ENCODE measurements at regions not wholly inside any gene's neighbourhood (a gene's known extent, or its start where the extent isn't known, plus 50 kb on each side); places are given as distances from the start of the nearest gene placed in this dataset.

DNA sequence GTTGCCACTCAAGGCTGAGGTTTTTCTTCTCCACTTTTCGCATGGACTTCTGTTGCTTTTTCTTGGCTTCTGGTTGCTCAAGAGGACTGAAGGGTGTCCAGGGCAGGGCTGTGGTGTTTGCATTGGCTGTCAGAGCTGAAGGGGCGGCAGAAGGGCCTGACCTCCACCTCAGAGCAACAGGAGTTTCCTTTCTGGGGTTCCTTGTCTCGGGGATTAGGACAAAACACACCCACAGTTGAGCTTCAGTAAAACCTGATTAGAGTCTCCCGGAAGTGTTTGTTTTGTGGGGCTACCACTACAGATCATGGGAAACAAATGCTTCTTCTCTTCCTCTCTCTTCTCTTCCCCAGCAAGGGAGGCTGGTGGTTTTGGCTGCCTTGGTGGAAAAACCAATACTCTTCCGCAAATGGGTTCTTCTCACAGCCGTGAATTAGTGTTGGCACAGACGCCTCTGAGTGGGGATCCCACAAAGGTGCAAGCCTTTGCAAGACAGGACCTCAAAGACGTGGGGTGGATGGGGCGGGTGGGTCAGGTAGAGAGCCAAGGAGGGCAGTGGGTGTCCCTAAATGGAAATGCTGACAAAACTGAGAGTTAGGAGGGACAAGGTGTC is 317.7 kb upstream of the TBX3 start:
- CTCF ChIA-PET, result no interaction called here
- Histone ChIP-seq H3K9me3 (ENCODE audit: control insufficient read depth in 1 of 2, insufficient read depth in 1 of 2, low read depth in 1 of 2, low read length in 2 of 2) (no peaks in the 10 kb centered on the region), H3K9ac (ENCODE audit: low read length) (no peak overlapping the region), H3K27ac (ENCODE audit: low read depth, low read length) (no peak overlapping the region), H3K4me2 (ENCODE audit: low read length) (no peak overlapping the region), H3K36me3 (ENCODE audit: control insufficient read depth in 1 of 2, insufficient read depth in 2 of 2, low read length in 2 of 2) (no peaks in the 10 kb centered on the region), H3K27me3 (ENCODE audit: insufficient read depth, low read length) (peaks cover 7% of the 10 kb centered on the region; the same call in 1 of the 2 replicates), H3K4me3 (replicated peaks in 1 of 2; ENCODE audit: low read depth in 1 of 2, low read length in 2 of 2) (no peak overlapping the region), H2AFZ (ENCODE audit: low read depth, low read length, poor library complexity, severe bottlenecking) (no peak overlapping the region), H3K9me2 (ENCODE audit: insufficient read depth) (no peaks in the 10 kb centered on the region), H4K20me1 (ENCODE audit: insufficient read depth) (no peaks in the 10 kb centered on the region), H3K79me2 (ENCODE audit: insufficient read depth, low read length) (no peaks in the 10 kb centered on the region), H3K4me1 (ENCODE audit: control insufficient read depth in 1 of 2, insufficient read depth in 2 of 2, low read length in 2 of 2) (peaks cover 3 to 11% of the 10 kb centered on the region in 2 experiments; a peak in 3 of 4 replicates)
- no TSS peak for BruUV-seq (replicated peaks)
- POLR2A ChIA-PET, result no interaction called here
- RAD21 ChIA-PET (ENCODE audit: low non-redundant PET in 1 of 2, low total read pairs in 2 of 2, uncharacterized antibody in 2 of 2, unreplicated experiment in 2 of 2), result no interaction called here
- DNase-seq (ENCODE audit: low read depth, low spot score) (no peak), ATAC-seq (no peak)
- intact Hi-C loops (cut with micrococcal nuclease), result no loop called here
- no peak for TF ChIP-seq POLR2AphosphoS5 (IDR thresholded peaks at IDR 0.05; ENCODE audit: low read depth, low read length)
- TF ChIP-seq YY1 (IDR thresholded peaks at IDR 0.05; ENCODE audit: extremely low read depth, insufficient replicate concordance, low read depth, low read length), result no peak
- TF ChIP-seq, protein P1, sequence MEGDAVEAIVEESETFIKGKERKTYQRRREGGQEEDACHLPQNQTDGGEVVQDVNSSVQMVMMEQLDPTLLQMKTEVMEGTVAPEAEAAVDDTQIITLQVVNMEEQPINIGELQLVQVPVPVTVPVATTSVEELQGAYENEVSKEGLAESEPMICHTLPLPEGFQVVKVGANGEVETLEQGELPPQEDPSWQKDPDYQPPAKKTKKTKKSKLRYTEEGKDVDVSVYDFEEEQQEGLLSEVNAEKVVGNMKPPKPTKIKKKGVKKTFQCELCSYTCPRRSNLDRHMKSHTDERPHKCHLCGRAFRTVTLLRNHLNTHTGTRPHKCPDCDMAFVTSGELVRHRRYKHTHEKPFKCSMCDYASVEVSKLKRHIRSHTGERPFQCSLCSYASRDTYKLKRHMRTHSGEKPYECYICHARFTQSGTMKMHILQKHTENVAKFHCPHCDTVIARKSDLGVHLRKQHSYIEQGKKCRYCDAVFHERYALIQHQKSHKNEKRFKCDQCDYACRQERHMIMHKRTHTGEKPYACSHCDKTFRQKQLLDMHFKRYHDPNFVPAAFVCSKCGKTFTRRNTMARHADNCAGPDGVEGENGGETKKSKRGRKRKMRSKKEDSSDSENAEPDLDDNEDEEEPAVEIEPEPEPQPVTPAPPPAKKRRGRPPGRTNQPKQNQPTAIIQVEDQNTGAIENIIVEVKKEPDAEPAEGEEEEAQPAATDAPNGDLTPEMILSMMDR (IDR thresholded peaks at IDR 0.05 in 2 of 3, conservative IDR thresholded peaks at IDR 0.05 in 1 of 3; ENCODE audit: borderline replicate concordance in 1 of 3, insufficient read depth in 1 of 3, low read depth in 2 of 3, low read length in 2 of 3), result no peak
- no peak for TF ChIP-seq CBX3 (IDR thresholded peaks at IDR 0.05; ENCODE audit: low read depth)
- no peak for TF ChIP-seq ZNF274 (IDR thresholded peaks at IDR 0.05; ENCODE audit: low read depth, low read length)
- TF ChIP-seq TCF7L2 (IDR thresholded peaks at IDR 0.05; ENCODE audit: borderline replicate concordance, extremely low read depth, insufficient read depth, insufficient read length), result no peak
- no peak for TF ChIP-seq SRF (IDR thresholded peaks at IDR 0.05; ENCODE audit: low read depth)
- TF ChIP-seq EGR1 (IDR thresholded peaks at IDR 0.05; ENCODE audit: low read depth), result no peak
- TF ChIP-seq, protein P2, sequence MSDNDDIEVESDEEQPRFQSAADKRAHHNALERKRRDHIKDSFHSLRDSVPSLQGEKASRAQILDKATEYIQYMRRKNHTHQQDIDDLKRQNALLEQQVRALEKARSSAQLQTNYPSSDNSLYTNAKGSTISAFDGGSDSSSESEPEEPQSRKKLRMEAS (IDR thresholded peaks at IDR 0.05), result no peak
- TF ChIP-seq ZFX (IDR thresholded peaks at IDR 0.05), result no peak
- TF ChIP-seq POLR2A (IDR thresholded peaks at IDR 0.05; ENCODE audit: borderline replicate concordance, extremely low read depth, insufficient read depth, insufficient read length), result no peak
- TF ChIP-seq, protein P3, sequence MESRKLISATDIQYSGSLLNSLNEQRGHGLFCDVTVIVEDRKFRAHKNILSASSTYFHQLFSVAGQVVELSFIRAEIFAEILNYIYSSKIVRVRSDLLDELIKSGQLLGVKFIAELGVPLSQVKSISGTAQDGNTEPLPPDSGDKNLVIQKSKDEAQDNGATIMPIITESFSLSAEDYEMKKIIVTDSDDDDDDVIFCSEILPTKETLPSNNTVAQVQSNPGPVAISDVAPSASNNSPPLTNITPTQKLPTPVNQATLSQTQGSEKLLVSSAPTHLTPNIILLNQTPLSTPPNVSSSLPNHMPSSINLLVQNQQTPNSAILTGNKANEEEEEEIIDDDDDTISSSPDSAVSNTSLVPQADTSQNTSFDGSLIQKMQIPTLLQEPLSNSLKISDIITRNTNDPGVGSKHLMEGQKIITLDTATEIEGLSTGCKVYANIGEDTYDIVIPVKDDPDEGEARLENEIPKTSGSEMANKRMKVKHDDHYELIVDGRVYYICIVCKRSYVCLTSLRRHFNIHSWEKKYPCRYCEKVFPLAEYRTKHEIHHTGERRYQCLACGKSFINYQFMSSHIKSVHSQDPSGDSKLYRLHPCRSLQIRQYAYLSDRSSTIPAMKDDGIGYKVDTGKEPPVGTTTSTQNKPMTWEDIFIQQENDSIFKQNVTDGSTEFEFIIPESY (IDR thresholded peaks at IDR 0.05; ENCODE audit: extremely low read depth, insufficient replicate concordance, low read length), result no peak
- TF ChIP-seq EZH2phosphoT487 (IDR thresholded peaks at IDR 0.05; ENCODE audit: borderline replicate concordance), result no peak
- no peak for TF ChIP-seq SIN3A (IDR thresholded peaks at IDR 0.05; ENCODE audit: low read depth)
- no peak for TF ChIP-seq ELF1 (IDR thresholded peaks at IDR 0.05; ENCODE audit: borderline replicate concordance, low read depth)
- TF ChIP-seq SP1 (IDR thresholded peaks at IDR 0.05; ENCODE audit: low read depth), result no peak
- TF ChIP-seq CEBPB (IDR thresholded peaks at IDR 0.05; ENCODE audit: low read depth), result no peak
- no peak for TF ChIP-seq EZH2 (IDR thresholded peaks at IDR 0.05)
- TF ChIP-seq JUND (IDR thresholded peaks at IDR 0.05), result no peak
- TF ChIP-seq FOSL1 (IDR thresholded peaks at IDR 0.05; ENCODE audit: low read depth), result no peak

All from HCT116 (cell line).